HG03520 (cell line): ENCODE measurements at regions not wholly inside any gene's neighbourhood (a gene's known extent, or its start where the extent isn't known, plus 50 kb on each side); places are given as distances from the start of the nearest gene placed in this dataset.
"Not testable (repeated sequence)": the region's sequence is repeated elsewhere in the genome, so short reads cannot be mapped to it uniquely, and the experiment has no call there.

ENCODE experiments used
- ATAC-seq: cut with Tn5 transposase; IDR thresholded peaks from one replicate; pipeline ENCODE4 v1.9.1; 2021; ENCODE audit warnings: mild to moderate bottlenecking, moderate library complexity; ENCODE audit not compliant: unreplicated experiment

DNA sequence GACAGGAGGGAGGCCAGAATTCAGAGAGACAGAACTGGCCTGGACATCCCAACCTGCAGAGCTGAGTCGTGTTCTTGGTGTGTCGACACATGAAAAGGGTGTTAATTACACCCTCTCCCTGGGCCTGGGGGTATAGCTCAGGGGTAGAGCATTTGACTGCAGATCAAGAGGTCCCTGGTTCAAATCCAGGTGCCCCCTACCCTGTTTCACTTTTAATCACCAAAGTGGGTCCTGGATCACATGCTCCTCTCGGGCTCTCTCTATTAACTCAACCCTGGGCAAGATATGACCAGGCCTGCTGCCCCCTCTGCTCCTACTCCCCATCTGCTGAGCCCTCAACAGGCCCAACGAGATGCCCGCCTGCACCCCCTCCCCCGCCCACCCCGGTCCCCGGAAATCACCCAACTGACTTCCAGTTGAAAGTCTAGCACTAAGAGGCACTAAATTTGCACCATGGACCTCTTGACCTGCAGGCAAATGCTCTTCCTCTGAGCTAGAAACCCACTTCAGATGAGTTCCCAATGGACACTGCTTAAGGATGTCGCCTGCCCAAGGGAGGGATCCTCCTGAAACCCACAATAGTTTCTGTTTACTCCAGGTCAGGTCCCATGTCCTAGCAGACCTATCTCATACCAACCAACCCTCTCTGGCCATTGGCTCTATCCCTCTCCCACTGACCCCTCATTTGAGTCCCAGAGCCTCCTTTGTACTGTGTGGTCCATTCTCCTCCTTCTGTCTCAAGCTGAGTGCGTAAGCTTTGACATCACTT lies 137.6 kb downstream of the ZNF467 start:
- ATAC-seq, result no peak

DNA sequence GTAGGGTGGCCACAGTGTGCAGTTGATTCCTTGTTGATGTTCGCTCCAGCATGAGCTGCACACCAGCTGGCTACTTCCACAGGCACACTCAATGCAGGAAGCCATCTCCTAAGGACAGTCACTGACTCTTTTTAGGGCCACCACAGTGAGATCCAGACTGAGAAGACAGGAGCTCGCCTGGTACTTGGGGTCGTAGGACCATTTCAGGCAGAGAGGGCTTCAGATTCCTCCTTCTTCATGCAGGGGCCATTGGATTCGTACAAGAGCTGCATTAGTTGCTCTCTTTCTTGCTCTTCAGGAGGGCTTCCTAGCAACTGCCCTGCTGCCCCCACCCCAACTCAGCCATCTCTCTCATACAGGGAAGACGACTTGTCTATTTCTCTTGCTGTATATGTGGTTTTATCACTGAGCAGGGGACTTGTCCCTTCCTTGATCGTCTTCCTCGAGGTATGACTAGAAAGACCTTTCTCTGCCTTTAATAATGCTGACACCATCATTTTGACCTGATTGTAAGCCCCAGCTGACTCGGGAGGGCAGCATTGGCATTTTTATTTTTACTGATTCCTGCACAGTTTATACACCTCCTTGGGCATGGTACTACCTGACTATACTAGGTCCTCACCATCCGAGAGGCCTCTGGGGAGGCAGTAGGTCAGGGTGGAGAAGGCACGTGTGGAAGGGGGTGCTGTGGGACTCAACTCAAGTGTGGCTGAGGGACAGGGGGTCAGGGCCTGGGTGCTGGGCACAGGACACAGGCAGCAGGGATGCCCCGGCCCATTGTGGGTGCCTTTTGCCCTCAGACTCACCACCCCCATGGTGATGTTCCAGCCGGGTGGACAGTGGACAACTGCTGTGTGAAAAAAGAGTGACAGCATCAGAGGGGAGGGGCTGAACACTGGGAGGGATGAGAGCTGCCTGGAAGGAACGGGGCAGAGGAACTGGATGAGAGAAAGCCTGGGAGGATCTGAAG lies 136.7 kb upstream of the ZNF746 start:
- no peak for ATAC-seq

DNA sequence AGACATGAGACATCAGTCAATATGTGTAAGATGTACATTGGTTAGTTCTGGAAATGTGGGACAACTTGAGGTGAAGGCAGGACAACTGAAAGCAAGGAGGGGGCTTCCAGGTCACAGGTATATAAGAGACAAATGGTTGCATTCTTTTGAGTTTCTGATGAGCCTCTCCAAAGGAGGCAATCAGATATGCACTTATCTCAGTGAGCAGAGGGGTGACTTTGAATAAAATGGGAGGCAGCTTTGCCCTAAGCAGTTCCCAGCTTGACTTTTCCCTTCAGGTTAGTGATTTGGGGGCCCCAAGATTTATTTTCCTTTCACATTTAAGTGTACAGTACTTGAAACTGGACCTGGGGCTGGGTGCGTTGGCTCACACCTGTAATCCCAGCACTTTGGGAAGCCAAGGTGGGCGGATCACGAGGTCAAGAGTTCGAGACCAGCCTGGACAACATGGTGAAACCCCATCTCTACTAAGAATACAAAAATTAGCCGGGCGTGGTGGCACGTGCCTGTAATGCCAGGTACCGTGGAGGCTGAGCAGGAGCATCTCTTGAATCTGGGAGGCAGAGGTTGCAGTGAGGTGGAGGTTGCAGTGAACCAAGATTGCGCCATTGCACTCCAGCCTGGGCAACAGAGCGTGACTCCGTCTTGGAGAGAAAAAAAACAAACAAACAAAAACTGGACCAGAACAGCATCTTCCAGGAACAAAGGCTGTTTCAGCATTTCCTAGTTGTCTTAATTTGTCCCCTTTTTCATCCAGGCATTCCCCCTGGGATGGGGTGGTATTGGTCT lies 130.9 kb upstream of the ZNF746 start:
- not testable (repeated sequence) for ATAC-seq

DNA sequence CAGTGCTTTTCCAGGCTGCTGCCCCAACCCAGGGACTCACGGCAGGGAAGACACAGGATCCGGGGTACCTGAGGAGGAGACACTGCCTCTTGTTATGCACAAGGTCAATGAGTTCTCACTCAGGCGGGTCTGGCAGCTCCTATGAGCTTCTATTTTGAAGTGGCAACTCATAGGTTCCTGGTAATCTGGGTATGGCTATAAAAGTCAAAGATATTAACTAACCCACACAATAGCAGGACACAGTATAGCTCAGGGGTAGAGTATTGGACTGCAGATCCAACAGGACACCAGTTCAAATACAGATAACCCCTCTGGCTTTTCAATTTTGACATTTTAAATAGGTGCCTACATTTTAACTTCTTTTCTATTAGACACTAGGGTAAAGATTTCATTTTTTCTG lies 130.3 kb upstream of the ZNF746 start:
- no peak for ATAC-seq

DNA sequence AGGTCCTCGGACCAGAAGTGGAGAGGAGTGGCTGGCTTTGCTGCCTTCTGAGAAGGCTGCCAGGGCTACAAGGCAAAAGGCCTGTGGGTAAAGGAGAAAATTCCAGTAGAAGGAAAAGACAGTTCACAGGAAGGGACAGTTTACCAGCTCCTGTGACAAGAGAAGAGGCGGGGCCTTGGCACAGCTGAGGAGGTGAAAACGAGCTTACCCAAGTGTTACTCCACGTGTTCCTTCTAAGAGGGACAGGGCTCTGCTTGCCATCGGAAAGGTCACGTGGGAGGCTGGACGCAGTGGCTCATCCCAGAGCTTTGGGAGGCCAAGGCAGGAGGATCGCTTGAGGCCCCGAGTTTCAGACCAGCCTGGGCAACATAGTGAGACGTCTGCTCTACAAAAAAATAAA lies 129.4 kb upstream of the ZNF746 start:
- ATAC-seq, result no peak

DNA sequence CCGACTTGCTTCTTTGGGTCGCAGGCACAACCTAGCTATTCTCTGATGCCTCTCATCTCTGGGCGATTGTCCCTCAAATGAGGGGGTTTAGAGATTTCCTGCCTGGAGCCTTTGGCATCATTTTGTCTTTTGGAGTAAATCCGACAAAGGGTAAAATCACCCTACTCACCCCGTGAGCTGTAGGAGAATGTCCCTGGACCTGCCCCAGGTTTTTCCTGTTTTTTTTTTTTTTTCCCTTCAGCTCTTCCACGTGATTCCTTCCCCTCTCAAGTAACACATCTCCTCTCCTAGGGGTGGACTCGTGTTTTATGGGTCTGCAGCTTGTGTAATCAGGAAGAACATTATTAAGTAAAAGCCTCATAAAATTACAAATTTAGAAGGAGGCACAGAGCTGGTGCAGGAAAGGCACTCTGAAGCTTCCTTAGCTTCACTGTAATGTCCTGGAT lies 128.4 kb upstream of the ZNF746 start:
- no peak for ATAC-seq

DNA sequence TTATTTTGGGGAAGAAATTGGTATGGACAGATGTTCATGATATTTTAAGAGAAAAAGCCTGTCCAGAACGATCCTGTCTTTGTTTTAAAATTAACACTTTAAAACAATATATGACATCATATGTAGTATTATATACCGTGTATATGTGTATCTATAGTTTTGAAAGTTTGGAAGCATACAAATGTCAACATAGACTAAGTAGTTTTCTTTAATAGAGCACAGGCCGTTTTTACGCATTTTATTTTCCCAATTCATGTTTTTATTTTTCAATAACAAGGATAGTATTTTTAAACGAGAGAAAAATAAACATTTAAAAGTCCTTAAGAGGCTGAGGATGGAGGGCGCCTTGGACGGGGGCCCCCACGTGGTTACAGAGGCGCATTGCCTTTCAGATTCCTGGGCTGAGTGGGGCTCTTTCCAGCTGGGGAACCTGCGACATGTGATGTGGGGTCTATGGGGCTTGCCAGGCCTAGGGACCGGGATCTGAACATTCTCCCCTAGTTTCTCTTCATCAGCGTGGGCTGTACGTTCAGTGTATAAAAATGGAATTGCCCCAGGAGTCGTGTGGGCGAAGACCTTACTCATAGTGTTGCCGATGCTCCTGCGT lies 127.8 kb upstream of the ZNF746 start:
- ATAC-seq, result no peak

DNA sequence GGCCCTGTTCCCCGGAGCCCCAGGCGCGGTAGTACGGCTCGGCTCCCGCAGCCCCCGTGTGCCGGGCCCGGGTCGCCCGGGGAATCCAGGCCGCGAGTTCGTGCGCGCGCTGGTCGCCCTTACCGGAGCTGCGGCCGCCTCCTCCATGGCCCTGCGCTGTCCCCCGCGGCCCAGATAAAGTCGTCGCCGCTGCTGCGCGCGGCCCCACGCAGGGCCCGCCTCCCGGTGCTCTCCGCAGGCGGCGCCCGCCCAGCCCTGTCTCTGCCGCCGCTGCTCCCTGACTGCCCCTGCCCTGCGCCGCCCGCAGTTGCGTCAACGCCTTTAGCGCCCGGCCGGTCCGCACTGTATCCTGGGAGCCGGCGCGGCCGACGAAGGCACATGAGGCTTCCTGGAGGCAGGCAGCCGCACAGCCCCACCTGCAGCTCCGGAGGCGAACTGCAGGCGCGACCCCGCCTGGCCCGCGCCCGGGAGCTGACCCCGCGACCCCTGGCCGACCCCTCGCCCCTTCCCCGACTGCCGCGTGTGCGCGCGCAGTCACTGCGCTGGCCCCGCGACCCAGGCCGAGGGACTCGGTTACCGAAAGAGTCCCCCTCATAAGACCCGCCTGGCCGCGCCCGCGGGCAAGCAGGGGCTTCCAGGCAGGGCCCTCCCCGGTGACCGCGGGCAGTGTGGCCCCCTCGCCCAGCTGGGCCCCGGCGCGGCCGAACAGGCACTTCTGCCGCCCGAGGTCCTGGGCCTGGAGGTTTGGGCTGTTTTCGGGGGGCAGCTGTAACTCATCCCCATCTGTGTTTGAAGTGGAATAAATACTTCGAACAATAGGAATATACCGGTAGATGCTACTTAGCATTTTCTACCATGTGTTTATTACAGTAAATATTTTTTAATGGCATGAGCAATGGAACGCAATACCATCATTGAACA lies 127.1 kb upstream of the ZNF746 start:
- peak; percentile 88 for ATAC-seq

DNA sequence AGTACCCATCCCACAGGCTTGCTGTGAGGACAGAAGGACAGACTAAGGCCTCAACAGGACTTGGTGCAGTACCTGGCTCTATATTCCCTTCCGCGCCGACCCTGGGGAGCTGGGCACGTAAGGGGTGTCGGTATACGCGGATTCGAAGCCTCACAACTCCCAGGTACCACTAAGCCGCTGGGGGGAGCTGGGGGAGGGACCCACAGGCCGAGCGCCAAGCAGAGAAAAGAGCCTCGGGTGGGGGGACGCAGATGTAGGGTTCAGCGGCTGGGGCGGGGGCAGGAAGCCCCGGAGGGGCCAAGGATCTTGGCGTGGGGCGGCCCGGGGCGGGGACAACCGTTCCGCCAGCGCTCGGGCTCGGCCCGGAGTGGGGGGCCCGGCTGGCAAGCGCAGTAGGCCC lies 126.4 kb upstream of the ZNF746 start:
- ATAC-seq, result peak; percentile 2

DNA sequence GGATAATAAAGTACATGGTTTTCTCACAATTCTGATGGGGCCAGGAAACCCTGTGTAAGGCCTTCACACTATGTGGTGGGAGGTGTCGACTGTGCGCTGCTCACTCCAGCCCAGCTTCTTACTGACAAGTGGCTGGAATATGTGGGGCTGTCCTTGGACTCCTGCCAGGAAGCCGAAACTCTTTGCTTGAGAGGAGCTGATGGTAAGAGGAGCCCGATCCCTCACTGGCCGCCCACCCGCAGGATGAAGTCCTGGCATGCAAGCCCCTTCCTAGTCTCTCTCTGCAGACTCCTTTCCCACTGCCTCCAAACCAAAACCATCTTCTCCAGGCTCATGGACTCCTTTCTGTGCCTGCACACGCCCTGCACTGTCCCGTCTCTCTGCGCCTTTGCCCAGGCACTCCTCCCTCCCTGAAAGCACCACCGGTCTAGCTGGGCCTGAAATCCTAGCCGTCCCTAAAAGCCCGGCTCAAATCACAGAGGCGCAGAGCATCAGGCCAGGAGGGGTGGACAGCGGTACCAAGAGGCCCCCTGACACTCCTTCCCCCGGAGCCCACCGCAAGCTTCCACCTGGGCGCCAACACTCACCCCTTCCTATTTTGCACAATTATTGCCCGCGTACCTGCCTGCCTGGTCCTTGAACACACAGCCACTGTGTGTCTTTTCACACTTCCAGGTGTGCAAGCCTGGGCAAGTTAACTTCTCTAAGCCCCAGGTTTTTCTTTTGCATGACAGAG lies 125.8 kb upstream of the ZNF746 start:
- not testable (repeated sequence) for ATAC-seq

DNA sequence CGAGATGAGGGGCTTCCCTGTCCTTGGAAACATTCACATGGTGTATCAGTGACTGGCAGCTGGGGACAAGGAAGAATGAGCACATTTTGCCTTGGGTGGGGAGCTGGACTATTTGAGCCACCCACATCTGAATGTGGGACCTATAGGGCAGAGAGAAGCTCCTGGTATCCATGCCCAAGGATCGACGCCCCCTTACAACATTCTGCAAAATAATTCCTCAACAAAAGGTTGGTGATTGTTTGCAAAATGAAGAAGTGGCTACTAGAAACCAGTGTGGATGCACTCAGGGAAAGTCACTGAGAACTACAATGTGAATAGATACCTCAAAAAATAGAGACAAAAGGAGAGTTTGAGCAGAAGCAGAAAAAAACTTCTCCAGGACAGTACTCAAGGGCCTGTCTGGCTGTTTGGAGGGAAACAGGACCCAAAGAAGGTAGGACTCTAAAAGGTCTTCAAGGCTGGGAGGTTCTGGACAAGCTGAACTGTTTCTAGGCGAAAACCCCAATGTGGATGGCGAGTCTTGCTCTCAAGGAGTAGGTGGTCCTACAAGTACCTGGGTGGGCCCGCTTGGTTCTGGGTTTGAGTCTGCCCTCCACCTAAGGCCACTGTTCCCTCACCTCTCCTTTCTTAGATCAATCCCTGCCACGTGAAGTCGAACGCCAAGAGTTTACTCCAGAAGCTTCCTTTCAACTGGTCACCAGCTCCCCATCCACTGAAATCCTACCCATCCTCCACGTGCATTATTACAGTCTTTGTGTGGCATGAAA lies 125.0 kb upstream of the ZNF746 start:
- ATAC-seq, result no peak

DNA sequence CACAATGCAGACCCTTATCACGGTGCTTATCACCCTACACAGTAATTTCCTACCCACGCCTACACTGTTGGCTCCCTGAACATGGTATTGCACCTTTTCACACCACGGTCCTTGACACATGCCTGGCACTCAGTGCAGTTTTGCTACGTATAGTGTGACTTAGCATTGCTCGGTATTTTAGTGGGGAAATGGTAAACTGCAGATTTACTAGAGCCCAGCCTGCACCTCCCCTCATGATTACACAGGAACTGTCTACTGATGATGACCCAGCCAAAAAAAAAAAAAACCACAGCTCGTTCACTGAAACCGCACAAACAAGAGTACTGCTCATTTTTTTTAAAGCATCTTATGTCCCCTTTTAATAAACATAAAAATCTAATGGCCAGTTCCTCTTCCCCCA lies 124.2 kb upstream of the ZNF746 start:
- no peak for ATAC-seq

DNA sequence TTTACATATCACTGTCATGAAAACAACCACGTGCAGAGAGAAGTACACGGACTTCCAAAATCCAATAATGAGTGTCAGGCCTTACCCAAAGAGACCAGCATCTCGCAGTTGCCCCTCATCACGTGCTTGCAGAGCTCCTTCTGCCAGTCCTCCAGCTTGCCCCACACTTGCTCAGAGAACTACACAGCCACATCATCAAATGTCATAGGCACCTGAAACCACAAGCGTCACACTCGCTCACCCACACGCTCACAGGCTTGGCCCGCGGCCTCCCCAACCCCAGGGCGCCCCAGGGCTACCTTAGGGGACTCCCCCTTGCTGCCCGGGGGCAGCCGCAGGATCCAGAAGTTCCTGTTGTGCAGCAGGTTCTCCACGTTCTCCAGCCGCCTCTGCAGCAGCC lies 123.4 kb upstream of the ZNF746 start:
- ATAC-seq, result peak; percentile 39

DNA sequence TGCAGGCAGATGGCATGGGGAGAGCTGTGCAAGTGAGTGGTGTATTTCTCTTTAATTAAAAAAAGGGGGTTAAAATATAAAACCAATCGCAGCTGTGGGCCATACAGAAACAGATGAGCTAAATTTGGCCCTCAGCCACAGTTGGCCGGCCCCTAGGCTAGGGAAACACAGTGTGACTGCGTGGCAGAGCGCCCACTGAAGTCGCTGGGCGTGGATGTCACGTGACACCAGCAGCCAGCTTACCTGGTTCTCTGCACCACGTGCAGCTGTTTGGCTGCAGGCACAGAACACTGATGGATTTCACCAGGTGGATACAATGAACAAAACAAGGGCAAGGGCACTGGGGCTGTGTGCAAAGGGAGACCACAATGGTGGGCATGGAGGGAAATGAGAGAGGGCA lies 119.3 kb upstream of the ZNF746 start:
- no peak for ATAC-seq

DNA sequence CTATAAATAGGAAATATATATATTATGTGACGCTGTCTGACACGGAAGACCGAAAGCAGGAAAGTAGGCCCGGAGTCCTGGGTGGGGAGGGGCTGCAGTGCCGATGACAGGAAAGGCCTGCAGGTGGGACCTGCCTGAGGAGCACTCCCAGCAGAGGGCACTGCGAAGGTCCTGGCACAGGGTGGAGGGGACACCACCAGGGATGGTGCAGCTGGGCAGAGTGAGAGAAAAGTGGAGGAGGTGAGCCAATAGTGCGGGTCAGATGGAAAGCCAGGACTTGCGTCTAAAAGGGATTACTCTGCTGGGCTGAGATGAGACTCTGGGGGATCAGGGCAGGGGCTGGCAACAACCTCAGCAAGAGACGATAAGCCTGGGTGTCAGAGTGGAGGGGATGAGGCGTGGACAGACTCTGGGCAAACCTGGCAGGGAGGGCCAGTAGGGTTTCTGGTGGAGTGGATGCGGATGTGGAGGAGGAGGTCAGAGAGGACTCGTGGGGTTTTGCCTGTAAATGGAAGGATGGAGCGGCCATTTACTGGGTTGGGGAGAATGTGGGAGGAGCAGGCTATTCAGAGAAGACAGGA lies 118.2 kb upstream of the ZNF746 start:
- no peak for ATAC-seq

DNA sequence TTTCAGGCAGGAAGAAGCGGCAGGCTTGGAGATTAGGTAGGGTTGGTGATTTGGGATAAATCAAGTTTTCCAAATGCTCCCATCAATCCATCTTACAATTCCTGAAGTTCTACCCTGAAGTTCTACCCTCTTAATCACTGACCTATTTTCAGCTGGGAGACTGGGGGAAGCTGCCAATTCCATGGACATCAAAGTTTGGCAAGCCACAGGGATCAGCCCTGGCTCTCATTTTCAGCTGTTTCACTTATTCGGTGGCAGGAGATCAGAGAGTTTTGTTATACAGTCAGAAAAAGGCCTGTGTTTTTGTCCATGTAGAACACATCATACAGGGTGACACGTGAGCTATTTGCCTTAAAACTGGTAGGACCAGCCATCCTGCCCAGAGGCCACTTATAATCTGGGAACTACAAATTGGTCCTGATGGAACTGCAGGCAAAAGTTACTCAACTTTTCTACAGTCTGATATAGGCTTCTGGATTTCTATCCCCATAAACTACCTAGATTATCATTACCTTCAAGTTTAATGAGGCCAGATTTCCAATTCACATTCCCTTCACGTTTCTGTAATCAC lies 112.9 kb upstream of the ZNF746 start:
- ATAC-seq, result no peak

DNA sequence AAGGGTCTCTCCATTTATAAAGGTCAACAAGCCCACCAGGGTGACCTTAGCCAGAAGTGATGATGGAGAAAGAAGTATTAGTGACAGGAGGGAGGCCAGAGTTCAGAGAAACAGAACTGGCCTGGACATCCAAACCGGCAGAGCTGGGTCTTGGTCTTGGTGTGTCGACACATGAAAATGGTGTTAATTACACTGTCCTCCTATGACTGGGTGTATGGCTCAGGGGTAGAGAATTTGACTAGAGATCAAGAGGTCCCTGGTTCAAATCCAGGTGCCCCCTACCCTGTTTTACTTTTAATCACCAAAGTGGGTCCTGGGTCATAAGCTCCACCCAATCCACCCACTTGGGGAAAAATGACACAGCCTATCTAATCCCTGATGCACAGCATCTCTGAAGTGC lies 110.6 kb upstream of the ZNF746 start:
- no peak for ATAC-seq

DNA sequence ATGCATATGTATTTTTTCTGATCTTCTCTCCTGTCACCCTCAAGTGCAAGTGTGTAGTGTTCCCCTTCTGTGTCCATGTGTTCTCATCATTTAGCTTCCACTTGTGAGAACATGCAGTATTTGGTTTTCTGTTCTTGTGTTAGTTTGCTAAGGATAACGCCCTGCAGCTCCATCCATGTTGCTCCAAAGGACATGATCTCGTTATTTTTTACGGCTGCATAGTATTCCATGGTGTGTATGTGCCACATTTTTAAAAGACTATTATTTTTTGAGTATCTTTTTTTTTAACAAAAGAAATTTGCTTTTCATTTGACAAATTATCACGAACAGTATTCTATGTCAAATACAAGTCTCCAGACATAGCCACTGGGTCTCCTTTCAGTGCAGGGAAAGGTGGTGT lies 110.1 kb upstream of the ZNF746 start:
- no peak for ATAC-seq
